ENCODE measurements at regions not wholly inside any gene's neighbourhood (a gene's known extent, or its start where the extent isn't known, plus 50 kb on each side); places are given as distances from the start of the nearest gene placed in this dataset.

GRCh38 chr13:19289180-19289579 is 107.6 kb upstream of the TUBA3C start (continued):
- no peak for TF ChIP-seq EZH2phosphoT487 (IDR thresholded peaks at IDR 0.05; ENCODE audit: borderline replicate concordance)
- no peak for TF ChIP-seq SRF (IDR thresholded peaks at IDR 0.05; ENCODE audit: low read depth)
- no peak for TF ChIP-seq EGR1 (IDR thresholded peaks at IDR 0.05; ENCODE audit: low read depth)
- no peak for TF ChIP-seq CEBPB (IDR thresholded peaks at IDR 0.05; ENCODE audit: low read depth)
- TF ChIP-seq ZFX (IDR thresholded peaks at IDR 0.05): no peak
- TF ChIP-seq POLR2A (IDR thresholded peaks at IDR 0.05; ENCODE audit: borderline replicate concordance, extremely low read depth, insufficient read depth, insufficient read length): no peak
- TF ChIP-seq ZBTB33 (IDR thresholded peaks at IDR 0.05; ENCODE audit: extremely low read depth, insufficient replicate concordance, low read length): no peak
- no peak for TF ChIP-seq EZH2 (IDR thresholded peaks at IDR 0.05)

- DNase-seq (ENCODE audit: low read depth, low spot score) (no peak), ATAC-seq (no peak)
- Histone ChIP-seq H3K9me3 (ENCODE audit: control insufficient read depth in 1 of 2, insufficient read depth in 1 of 2, low read depth in 1 of 2, low read length in 2 of 2) (no peaks in the 10 kb centered on the region), H3K4me2 (ENCODE audit: low read length) (no peak overlapping the region), H3K4me3 (replicated peaks in 1 of 2; ENCODE audit: low read depth in 1 of 2, low read length in 2 of 2) (no peak overlapping the region), H3K79me2 (ENCODE audit: insufficient read depth, low read length) (no peaks in the 10 kb centered on the region), H3K9ac (ENCODE audit: low read length) (no peak overlapping the region), H3K9me2 (ENCODE audit: insufficient read depth) (no peaks in the 10 kb centered on the region), H2AFZ (ENCODE audit: low read depth, low read length, poor library complexity, severe bottlenecking) (no peak overlapping the region), H3K36me3 (ENCODE audit: control insufficient read depth in 1 of 2, insufficient read depth in 2 of 2, low read length in 2 of 2) (no peaks in the 10 kb centered on the region), H4K20me1 (ENCODE audit: insufficient read depth) (no peaks in the 10 kb centered on the region; the same call in 1 of the 2 replicates), H3K27me3 (ENCODE audit: insufficient read depth, low read length) (no peaks in the 10 kb centered on the region), H3K4me1 (ENCODE audit: control insufficient read depth in 1 of 2, insufficient read depth in 2 of 2, low read length in 2 of 2) (no peaks in the 10 kb centered on the region), H3K27ac (ENCODE audit: low read depth, low read length) (no peak overlapping the region)
- CTCF ChIA-PET: no interaction called here
- TF ChIP-seq EGR1 (IDR thresholded peaks at IDR 0.05; ENCODE audit: low read depth): no peak
- TF ChIP-seq SRF (IDR thresholded peaks at IDR 0.05; ENCODE audit: low read depth): no peak
- TF ChIP-seq TCF7L2 (IDR thresholded peaks at IDR 0.05; ENCODE audit: borderline replicate concordance, extremely low read depth, insufficient read depth, insufficient read length): no peak
- POLR2A ChIA-PET: no interaction called here
- intact Hi-C loops (cut with micrococcal nuclease): loop anchor here (2.0 kb wide), 1 partner anchor 15 kb away; no protein-coding TSS in a partner anchor
- BruUV-seq (replicated peaks): no TSS peak
- RAD21 ChIA-PET (ENCODE audit: low non-redundant PET in 1 of 2, low total read pairs in 2 of 2, uncharacterized antibody in 2 of 2, unreplicated experiment in 2 of 2): no interaction called here
Measured at GRCh38 chr13:19283836-19284235, 102.2 kb upstream of the TUBA3C start.
